Heart right ventricle (tissue), 16 donors: ENCODE measurements at regions not wholly inside any gene's neighbourhood (a gene's known extent, or its start where the extent isn't known, plus 50 kb on each side); places are given as distances from the start of the nearest gene placed in this dataset.

ENCODE experiments used
- ATAC-seq, 8 donors: fragments of 200-7000 bp; cut with Tn5 transposase; one replicate each; pipeline ENCODE4 v1.9.1; 2020; ENCODE audit warnings: mild to moderate bottlenecking in 8 of 8, moderate library complexity in 8 of 8, moderate number of reproducible peaks in 1 of 8
- DNase-seq, 2 donors: peaks; one replicate each; pipeline ENCODE4 v3.0.0-alpha.2; 2020
- H3K27ac ChIP-seq, 10 donors: fragments of 200-600 bp; sonication (generic) in 2 of 10; one replicate each; pipeline versions ENCODE4 v1.5.0 to v1.8.0; 2020 to 2022; ENCODE audit warnings: mild to moderate bottlenecking in 3 of 10
- H3K27me3 ChIP-seq, 7 donors: fragments of 200-600 bp; one replicate each; pipeline ENCODE4 v1.8.0; 2021 to 2022; ENCODE audit warnings: mild to moderate bottlenecking in 2 of 7
- H3K36me3 ChIP-seq, 9 donors: fragments of 200-600 bp; sonication (generic) in 1 of 9; one replicate each; pipeline versions ENCODE4 v1.5.0 to v1.8.0; 2020 to 2022; ENCODE audit warnings: mild to moderate bottlenecking in 2 of 9
- H3K4me1 ChIP-seq, 9 donors: fragments of 200-600 bp; sonication (generic) in 1 of 9; one replicate each; pipeline versions ENCODE4 v1.5.0 to v1.8.0; 2020 to 2022; ENCODE audit warnings: mild to moderate bottlenecking in 4 of 9
- H3K4me3 ChIP-seq, 10 donors: fragments of 200-600 bp; sonication (generic) in 2 of 10; one replicate each; pipeline versions ENCODE4 v1.5.0 to v1.8.0; 2020 to 2022; ENCODE audit warnings: mild to moderate bottlenecking in 7 of 10, moderate library complexity in 2 of 10
- H3K9me3 ChIP-seq, 11 donors: fragments of 200-600 bp in 10 of 11; sonication (generic) in 2 of 11; one replicate each; pipeline versions ENCODE4 v1.5.0 to v1.8.0; 2013 to 2022; ENCODE audit warnings: mild to moderate bottlenecking in 2 of 11, control low read depth in 1 of 11, moderate library complexity in 1 of 11
- CTCF ChIP-seq, 9 donors: fragments of 200-600 bp; sonication (generic) in 2 of 9; IDR thresholded peaks; one replicate each; pipeline versions ENCODE4 v1.5.0 to v1.8.0; 2021 to 2022; ENCODE audit warnings: antibody characterized with exemption in 9 of 9, mild to moderate bottlenecking in 5 of 9, moderate library complexity in 1 of 9
- WGBS, 2 donors: extraction: QIAGEN DNeasy Blood & Tissue Kit; methylation state at CpG; one replicate each; pipeline ENCODE4 v1.1.7; 2013; ENCODE audit warnings: inconsistent platforms in 1 of 2; 5-methylcytosine and 5-hydroxymethylcytosine counted together
- intact Hi-C, 10 donors: fragments of 100-400 bp; cut with DNase I; formaldehyde crosslinking; loops; one replicate each; pipeline versions ENCODE4 v1.11.1 to v1.14.2; 2022
- donor health status: Arrhythmogenic right ventricular cardiomyopathy.
- donor health status: ischemic (EF 13 %, LVEDD 7.1; RV severe dilation, severe dysfunction).
- donor health status: healthy with polysubstance abuse.
- donor health status: DM: no; HTN: yes; CAD: no.
- donor health status: DM: no; HTN: no; CAD: no.
- donor health status: ischemic (EF 25% LVEDD 6.9; RV normal size, moderate dysfunction).
- donor health status: ischemic (EF 25% LVEDD 5.7; RV mildly dilated, moderate dysfunction).
- donor health status: healthy.
- donor health status: DM: yes; HTN: yes; CAD: no.
- donor health status: Ischemic cardiomyopathy.
- donor health status: ischemic (EF 35%, LVEDD 5.7; RV mildly dilated, moderate dysfunction).
- donor health status: nonischemic (EF 11% LVEDD 7.7; RV severe dilation, severe dysfunction).
- donor health status: DM: yes; HTN: yes; CAD: no.
- donor health status: PGD.
- donor health status: ischemic (EF 29% LVEDD 5.4; RV normal size, mild dysfunction).
- donor health status: nonischemic (EF 23%, LVEDD 6.1; RV moderate dilation, normal function).

DNA sequence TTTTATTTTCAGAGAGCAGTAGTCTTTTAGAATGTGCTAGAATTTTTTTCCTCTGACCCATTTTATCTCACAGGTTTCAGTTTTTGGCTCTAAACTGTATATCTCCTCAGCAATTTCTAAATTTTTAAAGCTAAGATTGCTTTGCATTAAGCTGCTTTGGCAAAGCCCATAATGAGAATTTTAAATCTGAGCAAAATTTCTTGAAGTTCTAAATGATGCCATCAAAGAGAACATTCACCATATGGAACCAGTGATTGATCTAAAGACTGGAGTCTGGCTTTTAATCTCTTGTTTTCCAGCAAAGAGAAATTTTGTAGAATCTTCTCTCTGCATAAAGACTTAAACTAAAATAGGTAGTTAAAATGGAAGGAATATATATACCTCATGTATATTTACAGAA is 313.6 kb downstream of the TBC1D32 start:
- Histone ChIP-seq H3K4me1 (no peaks in the 10 kb centered on the region), H3K27ac (no peak overlapping the region), H3K36me3 (no peaks in the 10 kb centered on the region), H3K9me3 (peaks cover 0 to 21% (median 0%) of the 10 kb centered on the region in 11 donors), H3K27me3 (no peaks in the 10 kb centered on the region), H3K4me3 (no peak overlapping the region)
- DNase-seq (no peak), ATAC-seq (no peak)
- no peak for TF ChIP-seq CTCF (IDR thresholded peaks at IDR 0.05)
- intact Hi-C loops: no loop called here

DNA sequence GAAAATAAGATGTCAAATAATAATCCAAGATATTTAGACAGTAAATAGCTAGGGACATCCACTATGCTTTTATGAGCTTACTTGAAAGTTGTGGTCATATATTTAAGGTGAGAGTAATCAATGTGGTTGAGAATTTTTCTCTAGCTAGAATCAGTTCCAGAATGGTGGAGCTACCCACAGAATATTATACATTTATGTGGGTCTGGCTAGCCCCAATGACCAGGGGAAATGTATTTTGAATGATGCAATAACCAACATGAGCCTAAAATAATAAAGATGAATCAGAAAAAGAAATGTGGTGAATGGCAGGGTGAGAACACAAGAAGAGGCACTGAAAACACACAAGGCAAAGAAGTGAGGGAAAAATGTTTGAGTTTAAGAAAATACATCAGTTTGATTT is 325.7 kb downstream of the TBC1D32 start:
- no peak for ATAC-seq
- Histone ChIP-seq H3K27ac (no peak overlapping the region), H3K9me3 (peaks cover 0 to 6% (median 4%) of the 10 kb centered on the region in 11 donors), H3K4me1 (no peaks in the 10 kb centered on the region), H3K4me3 (no peak overlapping the region), H3K27me3 (no peaks in the 10 kb centered on the region), H3K36me3 (no peaks in the 10 kb centered on the region)
- DNase-seq: no peak
- intact Hi-C loops: no loop called here
- no peak for TF ChIP-seq CTCF (IDR thresholded peaks at IDR 0.05)

DNA sequence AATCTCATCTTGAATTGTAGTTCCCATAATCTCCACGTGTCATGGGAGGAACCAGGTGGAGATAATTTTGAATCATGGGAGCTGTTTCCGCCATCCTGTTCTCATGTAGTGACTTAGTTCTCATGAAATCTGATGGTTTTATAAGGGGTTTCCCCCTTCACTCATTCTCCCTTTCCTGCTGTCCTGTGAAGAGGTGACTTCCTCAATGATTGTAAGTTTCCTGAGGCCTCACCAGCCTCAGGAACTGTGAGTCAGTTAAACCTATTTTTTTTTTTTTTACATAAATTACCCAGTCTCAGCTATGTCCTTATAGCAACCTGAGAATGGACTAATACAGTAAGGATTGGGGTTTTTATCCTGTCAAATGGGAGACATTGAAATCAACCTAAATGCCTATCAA is 328.3 kb downstream of the TBC1D32 start:
- 69 to 77% methylated on average over 2 of the region's 2 CpGs for WGBS, 2 donors
- no peaks in the 10 kb centered on the region for H3K4me1 ChIP-seq
- H3K4me3 ChIP-seq: no peak overlapping the region

GRCh38 chr6:121000381-121000780 is 333.9 kb downstream of the TBC1D32 start:
- no peaks in the 10 kb centered on the region for H3K36me3 ChIP-seq
- ATAC-seq (no peak), DNase-seq (no peak)
- H3K27me3 ChIP-seq: no peaks in the 10 kb centered on the region
- H3K27ac ChIP-seq: no peak overlapping the region
- peaks cover 0 to 33% (median 10%) of the 10 kb centered on the region in 11 donors for H3K9me3 ChIP-seq
- WGBS, 2 donors: 44 to 57% methylated on average over 5 of the region's 5 CpGs
- H3K4me1 ChIP-seq: no peaks in the 10 kb centered on the region
- H3K4me3 ChIP-seq: no peak overlapping the region
- intact Hi-C loops: no loop called here
- no peak for TF ChIP-seq CTCF (IDR thresholded peaks at IDR 0.05)

More for the DNA sequence above, 328.3 kb downstream of the TBC1D32 start:
- Histone ChIP-seq H3K9me3 (peaks cover 0 to 28% (median 10%) of the 10 kb centered on the region in 11 donors), H3K36me3 (no peaks in the 10 kb centered on the region), H3K27me3 (no peaks in the 10 kb centered on the region), H3K27ac (no peak overlapping the region)
- ATAC-seq (no peak), DNase-seq (no peak)
- intact Hi-C loops: no loop called here
- TF ChIP-seq CTCF (IDR thresholded peaks at IDR 0.05): no peak

GRCh38 chr6:120996340-120996739 is 337.9 kb downstream of the TBC1D32 start:
- WGBS, 2 donors: 57 to 66% methylated on average over 5 of the region's 5 CpGs

More at GRCh38 chr6:120996340-120996739, 337.9 kb downstream of the TBC1D32 start:
- Histone ChIP-seq H3K4me1 (no peaks in the 10 kb centered on the region), H3K9me3 (peaks cover 0 to 6% (median 0%) of the 10 kb centered on the region in 11 donors), H3K36me3 (no peaks in the 10 kb centered on the region), H3K27me3 (peaks cover 0 to 3% (median 0%) of the 10 kb centered on the region in 7 donors), H3K27ac (no peak overlapping the region), H3K4me3 (no peak overlapping the region)
- ATAC-seq: no peak
- intact Hi-C loops: no loop called here
- TF ChIP-seq CTCF (IDR thresholded peaks at IDR 0.05): no peak
- no peak for DNase-seq
